ENCODE measurements at regions not wholly inside any gene's neighbourhood (a gene's known extent, or its start where the extent isn't known, plus 50 kb on each side); places are given as distances from the start of the nearest gene placed in this dataset.

GRCh38 chr6:169848946-169849345, 97.5 kb downstream of the ERMARD start:
- Histone ChIP-seq H3K27me3 (no peaks in the 10 kb centered on the region), H3K4me1 (no peaks in the 10 kb centered on the region), H3K27ac (no peak overlapping the region), H3K4me3 (no peak overlapping the region), H3K36me3 (no peaks in the 10 kb centered on the region), H3K9me3 (no peaks in the 10 kb centered on the region)
- DNase-seq (ENCODE audit: low spot score in 2 of 2): no peak
- TF ChIP-seq CTCF (IDR thresholded peaks at IDR 0.05): no peak
- intact Hi-C loops (cut with DNase I): no loop called here

GRCh38 chr6:169847901-169848311, 96.5 kb downstream of the ERMARD start:
- intact Hi-C loops (cut with DNase I): no loop called here
- no peaks in the 10 kb centered on the region for H3K4me1 ChIP-seq
- no peak overlapping the region for H3K27ac ChIP-seq
- DNase-seq (ENCODE audit: low spot score in 2 of 2): peak in 1 of 2 donors; percentile 8
- no peaks in the 10 kb centered on the region for H3K36me3 ChIP-seq
- H3K4me3 ChIP-seq: no peak overlapping the region
- no peaks in the 10 kb centered on the region for H3K9me3 ChIP-seq
- H3K27me3 ChIP-seq: no peaks in the 10 kb centered on the region
- TF ChIP-seq CTCF (IDR thresholded peaks at IDR 0.05): no peak

GRCh38 chr6:169847141-169847674, 95.8 kb downstream of the ERMARD start:
- intact Hi-C loops (cut with DNase I): no loop called here
- no peak overlapping the region for H3K4me3 ChIP-seq
- H3K4me1 ChIP-seq: no peaks in the 10 kb centered on the region
- DNase-seq (ENCODE audit: low spot score in 2 of 2): peak in 1 of 2 donors; percentile 19
- TF ChIP-seq CTCF (IDR thresholded peaks at IDR 0.05): no peak
- no peaks in the 10 kb centered on the region for H3K36me3 ChIP-seq
- H3K9me3 ChIP-seq: no peaks in the 10 kb centered on the region
- H3K27ac ChIP-seq: no peak overlapping the region
- H3K27me3 ChIP-seq: no peaks in the 10 kb centered on the region

- intact Hi-C loops (cut with DNase I): no loop called here
- Histone ChIP-seq H3K4me3 (no peak overlapping the region), H3K27ac (no peak overlapping the region), H3K9me3 (no peaks in the 10 kb centered on the region), H3K27me3 (no peaks in the 10 kb centered on the region), H3K4me1 (no peaks in the 10 kb centered on the region), H3K36me3 (no peaks in the 10 kb centered on the region)
- TF ChIP-seq CTCF (IDR thresholded peaks at IDR 0.05): no peak
- DNase-seq (ENCODE audit: low spot score in 2 of 2): peak in 1 of 2 donors; percentile 57
These were observed 95.0 kb downstream of the ERMARD start for GRCh38 chr6:169846286-169847056.

- intact Hi-C loops (cut with DNase I): no loop called here
- DNase-seq (ENCODE audit: low spot score in 2 of 2): peak in 1 of 2 donors; percentile 42
- Histone ChIP-seq H3K36me3 (no peaks in the 10 kb centered on the region), H3K4me3 (no peak overlapping the region), H3K27ac (no peak overlapping the region), H3K4me1 (no peaks in the 10 kb centered on the region), H3K27me3 (no peaks in the 10 kb centered on the region), H3K9me3 (no peaks in the 10 kb centered on the region)
- no peak for TF ChIP-seq CTCF (IDR thresholded peaks at IDR 0.05)
These were observed 94.2 kb downstream of the ERMARD start for GRCh38 chr6:169845426-169846285.
